ENCODE measurements at regions not wholly inside any gene's neighbourhood (a gene's known extent, or its start where the extent isn't known, plus 50 kb on each side); places are given as distances from the start of the nearest gene placed in this dataset.
A peak's percentile ranks its signal among the peaks of the same experiment; 100 is the strongest.

- DNase-seq (ENCODE audit: low spot score in 2 of 2) = no peak
- Histone ChIP-seq H3K4me3 (no peak overlapping the region), H3K27me3 (ENCODE audit: low read depth) (no peaks in the 10 kb centered on the region), H3K36me3 (replicated peaks) (no peaks in the 10 kb centered on the region), H3K9me3 (no peaks in the 10 kb centered on the region), H3K4me1 (no peaks in the 10 kb centered on the region)
- in situ Hi-C loops (cut with MboI; ENCODE audit: low sequenced_read_pairs) = no loop called here
Observed at GRCh38 chr4:127558489-127559407, 74.0 kb upstream of the INTU start.

DNA sequence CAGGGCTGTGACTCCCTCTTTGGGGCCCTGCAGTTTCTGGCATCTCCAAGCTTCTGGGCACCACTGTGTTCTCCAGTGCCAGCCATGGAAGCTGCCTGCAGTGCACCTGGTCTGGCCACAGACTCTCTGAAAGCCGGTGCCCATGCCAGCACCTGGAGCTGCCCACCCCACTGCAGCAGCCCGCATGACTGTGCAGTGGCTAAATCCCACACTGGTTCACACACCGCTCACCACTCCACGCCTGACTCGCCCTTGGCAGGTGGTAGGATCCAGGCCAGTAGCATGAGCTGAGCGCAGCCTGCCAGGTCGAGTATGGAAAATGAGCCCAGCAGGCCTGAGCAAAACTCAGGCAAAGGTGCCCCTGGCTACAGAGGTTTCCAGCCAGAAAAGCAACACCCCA, 72.8 kb upstream of the INTU start:
- in situ Hi-C loops (cut with MboI; ENCODE audit: low sequenced_read_pairs) = no loop called here
- H3K4me3 ChIP-seq = no peak overlapping the region
- no peaks in the 10 kb centered on the region for H3K4me1 ChIP-seq
- H3K27me3 ChIP-seq (ENCODE audit: low read depth) = no peaks in the 10 kb centered on the region
- no peaks in the 10 kb centered on the region for H3K36me3 ChIP-seq (replicated peaks)
- H3K9me3 ChIP-seq = no peaks in the 10 kb centered on the region
- no peak for DNase-seq (ENCODE audit: low spot score in 2 of 2)

GRCh38 chr4:127560755-127561154, 72.0 kb upstream of the INTU start:
- H3K27me3 ChIP-seq (ENCODE audit: low read depth) = no peaks in the 10 kb centered on the region
- H3K4me3 ChIP-seq = no peak overlapping the region
- in situ Hi-C loops (cut with MboI; ENCODE audit: low sequenced_read_pairs) = no loop called here
- no peaks in the 10 kb centered on the region for H3K4me1 ChIP-seq
- H3K36me3 ChIP-seq (replicated peaks) = no peaks in the 10 kb centered on the region
- DNase-seq (ENCODE audit: low spot score in 2 of 2) = no peak
- H3K9me3 ChIP-seq = no peaks in the 10 kb centered on the region

DNA sequence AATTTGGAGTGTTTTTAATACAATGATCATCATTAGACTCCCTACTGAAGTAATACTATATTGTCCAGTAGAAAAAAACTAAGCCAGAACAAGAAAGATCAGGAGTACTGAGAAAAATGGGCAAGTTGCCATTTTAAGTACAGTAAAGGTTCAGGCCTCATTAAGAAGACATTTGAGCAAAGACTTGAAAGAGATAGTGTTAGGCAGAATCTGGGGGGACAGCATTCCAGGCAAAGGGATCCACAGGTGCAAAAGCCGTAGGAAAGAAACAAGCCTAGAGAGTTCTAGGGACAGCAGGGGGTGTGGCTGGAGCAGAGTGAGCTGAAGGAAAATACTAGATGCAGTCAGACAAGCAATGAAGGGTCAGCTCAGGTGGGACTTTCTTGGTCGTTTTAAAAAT, 58.1 kb upstream of the INTU start:
- no peak for DNase-seq (ENCODE audit: low spot score in 2 of 2)
- Histone ChIP-seq H3K4me3 (no peak overlapping the region), H3K4me1 (peaks cover 8% of the 10 kb centered on the region), H3K27me3 (ENCODE audit: low read depth) (no peaks in the 10 kb centered on the region), H3K36me3 (replicated peaks) (no peaks in the 10 kb centered on the region), H3K9me3 (no peaks in the 10 kb centered on the region; the same call in 1 of the 2 replicates)
- in situ Hi-C loops (cut with MboI; ENCODE audit: low sequenced_read_pairs) = no loop called here

DNA sequence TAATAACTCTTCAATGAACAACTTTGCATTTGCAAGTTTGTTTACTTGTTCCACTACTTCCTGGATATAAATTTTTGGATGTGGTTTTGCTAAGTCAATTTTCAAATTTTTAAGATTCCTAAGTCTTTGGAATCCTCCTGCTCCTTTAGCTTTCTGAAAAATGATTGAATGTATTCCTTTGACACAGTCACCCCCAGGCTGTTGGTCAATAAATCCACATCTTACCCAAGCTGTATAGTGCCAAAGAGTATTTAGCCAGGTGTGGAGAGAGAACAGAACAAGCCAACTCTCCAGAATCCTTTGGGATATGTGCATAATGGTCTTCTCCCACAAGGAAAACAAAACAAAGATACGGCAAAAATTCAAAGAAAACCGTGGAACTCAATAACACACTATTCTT, 56.9 kb upstream of the INTU start:
- in situ Hi-C loops (cut with MboI; ENCODE audit: low sequenced_read_pairs) = no loop called here
- no peaks in the 10 kb centered on the region for H3K36me3 ChIP-seq (replicated peaks)
- H3K4me1 ChIP-seq = peaks cover 7% of the 10 kb centered on the region
- H3K27me3 ChIP-seq (ENCODE audit: low read depth) = no peaks in the 10 kb centered on the region
- no peak overlapping the region for H3K4me3 ChIP-seq
- no peaks in the 10 kb centered on the region for H3K9me3 ChIP-seq
- peak in 1 of 2 experiments; percentile 17 for DNase-seq (ENCODE audit: low spot score in 2 of 2)

- H3K27me3 ChIP-seq (ENCODE audit: low read depth) = no peaks in the 10 kb centered on the region
- no peaks in the 10 kb centered on the region for H3K9me3 ChIP-seq
- H3K4me3 ChIP-seq = no peak overlapping the region
- H3K36me3 ChIP-seq (replicated peaks) = no peaks in the 10 kb centered on the region
- no peak for DNase-seq (ENCODE audit: low spot score in 2 of 2)
- peaks cover 7% of the 10 kb centered on the region for H3K4me1 ChIP-seq
- in situ Hi-C loops (cut with MboI; ENCODE audit: low sequenced_read_pairs) = no loop called here
Observed at GRCh38 chr4:127578491-127578890, 54.3 kb upstream of the INTU start.

DNA sequence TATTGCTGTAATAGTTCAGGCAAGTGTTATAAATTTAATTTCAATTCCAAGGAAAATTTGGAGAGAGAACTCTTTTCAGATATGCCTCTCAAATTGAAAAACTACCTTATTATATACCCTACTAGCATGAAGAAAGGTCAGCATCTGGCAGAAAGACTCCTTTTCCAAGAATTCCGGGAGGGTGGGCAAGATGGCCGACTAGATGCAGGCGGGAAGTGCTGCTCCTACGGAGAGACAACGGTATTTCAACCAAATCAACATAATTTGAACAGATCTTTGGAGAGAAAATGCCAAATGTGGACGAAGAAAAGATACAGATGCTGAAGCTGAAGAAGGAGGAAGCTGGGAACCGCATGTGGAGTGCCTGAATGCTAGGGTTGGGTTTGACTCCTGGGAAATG, 53.8 kb upstream of the INTU start:
- H3K4me1 ChIP-seq = peaks cover 7% of the 10 kb centered on the region
- DNase-seq (ENCODE audit: low spot score in 2 of 2) = no peak
- H3K9me3 ChIP-seq = no peaks in the 10 kb centered on the region
- no peaks in the 10 kb centered on the region for H3K36me3 ChIP-seq (replicated peaks)
- in situ Hi-C loops (cut with MboI; ENCODE audit: low sequenced_read_pairs) = no loop called here
- no peak overlapping the region for H3K4me3 ChIP-seq
- no peaks in the 10 kb centered on the region for H3K27me3 ChIP-seq (ENCODE audit: low read depth)

- H3K27me3 ChIP-seq (ENCODE audit: low read depth) = no peaks in the 10 kb centered on the region
- no peak for DNase-seq (ENCODE audit: low spot score in 2 of 2)
- in situ Hi-C loops (cut with MboI; ENCODE audit: low sequenced_read_pairs) = no loop called here
- no peak overlapping the region for H3K4me3 ChIP-seq
- H3K36me3 ChIP-seq (replicated peaks) = no peaks in the 10 kb centered on the region
- H3K4me1 ChIP-seq = peaks cover 7% of the 10 kb centered on the region
- no peaks in the 10 kb centered on the region for H3K9me3 ChIP-seq
Observed at GRCh38 chr4:127579821-127580220, 52.9 kb upstream of the INTU start.

- Histone ChIP-seq H3K4me1 (peaks cover 7% of the 10 kb centered on the region), H3K4me3 (no peak overlapping the region), H3K9me3 (no peaks in the 10 kb centered on the region), H3K27me3 (ENCODE audit: low read depth) (no peaks in the 10 kb centered on the region), H3K36me3 (replicated peaks) (no peaks in the 10 kb centered on the region)
- in situ Hi-C loops (cut with MboI; ENCODE audit: low sequenced_read_pairs) = no loop called here
- no peak for DNase-seq (ENCODE audit: low spot score in 2 of 2)
Observed at GRCh38 chr4:127580300-127580699, 52.5 kb upstream of the INTU start.

DNA sequence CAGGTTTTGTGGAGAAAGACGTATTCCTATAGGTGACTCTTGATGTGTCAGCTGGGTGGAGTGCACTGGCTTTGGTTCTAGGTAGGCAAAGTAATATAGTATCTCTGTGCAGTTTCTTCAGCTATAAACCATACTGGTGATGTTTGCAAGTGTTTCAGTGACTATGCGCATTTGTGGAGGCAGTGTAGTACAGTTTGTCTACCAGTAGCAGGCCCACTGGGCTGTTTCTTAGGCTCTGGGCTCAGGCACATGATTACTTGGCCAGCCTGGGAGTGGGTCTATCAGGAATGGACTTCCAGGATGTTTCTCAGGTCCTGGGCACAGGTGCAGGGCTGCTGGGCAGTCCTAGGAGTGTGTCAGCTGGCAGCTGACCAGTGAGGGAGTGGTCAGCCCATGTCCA, 51.9 kb upstream of the INTU start:
- Histone ChIP-seq H3K27me3 (ENCODE audit: low read depth) (no peaks in the 10 kb centered on the region), H3K4me3 (no peak overlapping the region), H3K36me3 (replicated peaks) (no peaks in the 10 kb centered on the region), H3K9me3 (no peaks in the 10 kb centered on the region), H3K4me1 (peaks cover 4% of the 10 kb centered on the region)
- no peak for DNase-seq (ENCODE audit: low spot score in 2 of 2)
- in situ Hi-C loops (cut with MboI; ENCODE audit: low sequenced_read_pairs) = no loop called here
